ENCODE measurements at regions not wholly inside any gene's neighbourhood (a gene's known extent, or its start where the extent isn't known, plus 50 kb on each side); places are given as distances from the start of the nearest gene placed in this dataset.
A peak's percentile ranks its signal among the peaks of the same experiment; 100 is the strongest.
"Not testable (repeated sequence)": the region's sequence is repeated elsewhere in the genome, so short reads cannot be mapped to it uniquely, and the experiment has no call there.

DNA sequence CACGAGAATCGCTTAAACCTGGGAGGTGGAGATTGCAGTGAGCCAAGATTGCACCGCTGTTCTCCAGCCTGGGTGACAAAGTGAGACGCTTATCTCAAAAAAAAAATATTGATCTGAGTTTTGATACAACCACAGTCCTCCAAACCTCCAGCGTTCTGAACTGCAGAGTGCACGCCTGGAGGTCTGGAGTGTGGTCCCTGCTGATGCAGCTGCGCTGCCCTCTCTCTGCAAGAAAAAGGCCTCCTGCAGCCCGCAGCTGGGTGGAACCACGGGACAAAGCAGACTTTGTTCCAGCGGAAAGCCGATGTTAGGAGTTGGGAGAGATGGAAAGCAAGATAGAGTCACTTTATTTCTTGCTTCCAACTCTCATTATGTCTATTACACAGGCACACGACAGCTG is 144.9 kb upstream of the SOD1 start:
- TF ChIP-seq, protein P1, sequence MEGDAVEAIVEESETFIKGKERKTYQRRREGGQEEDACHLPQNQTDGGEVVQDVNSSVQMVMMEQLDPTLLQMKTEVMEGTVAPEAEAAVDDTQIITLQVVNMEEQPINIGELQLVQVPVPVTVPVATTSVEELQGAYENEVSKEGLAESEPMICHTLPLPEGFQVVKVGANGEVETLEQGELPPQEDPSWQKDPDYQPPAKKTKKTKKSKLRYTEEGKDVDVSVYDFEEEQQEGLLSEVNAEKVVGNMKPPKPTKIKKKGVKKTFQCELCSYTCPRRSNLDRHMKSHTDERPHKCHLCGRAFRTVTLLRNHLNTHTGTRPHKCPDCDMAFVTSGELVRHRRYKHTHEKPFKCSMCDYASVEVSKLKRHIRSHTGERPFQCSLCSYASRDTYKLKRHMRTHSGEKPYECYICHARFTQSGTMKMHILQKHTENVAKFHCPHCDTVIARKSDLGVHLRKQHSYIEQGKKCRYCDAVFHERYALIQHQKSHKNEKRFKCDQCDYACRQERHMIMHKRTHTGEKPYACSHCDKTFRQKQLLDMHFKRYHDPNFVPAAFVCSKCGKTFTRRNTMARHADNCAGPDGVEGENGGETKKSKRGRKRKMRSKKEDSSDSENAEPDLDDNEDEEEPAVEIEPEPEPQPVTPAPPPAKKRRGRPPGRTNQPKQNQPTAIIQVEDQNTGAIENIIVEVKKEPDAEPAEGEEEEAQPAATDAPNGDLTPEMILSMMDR (IDR thresholded peaks at IDR 0.05), result no peak
- Mint-ChIP-seq H3K27me3 (ENCODE audit: low read depth in 3 of 3) (peaks cover 0 to 5% (median 2%) of the 10 kb centered on the region in 3 donors), H3K36me3 (no peaks in the 10 kb centered on the region), H3K27ac (no peak overlapping the region), H3K9me3 (peaks cover 0 to 2% (median 0%) of the 10 kb centered on the region in 7 donors), H3K4me1 (peaks cover 3% of the 10 kb centered on the region), H3K4me3 (no peak overlapping the region)
- no peak for DNase-seq
- Histone ChIP-seq H3K27ac (ENCODE audit: low read depth in 1 of 2, low read length in 2 of 2) (no peak overlapping the region), H3K79me2 (ENCODE audit: insufficient read depth, low read length) (no peaks in the 10 kb centered on the region), H4K20me1 (ENCODE audit: insufficient read depth, low read length) (no peaks in the 10 kb centered on the region), H3K9me3 (replicated peaks in 1 of 2; ENCODE audit: control insufficient read depth in 1 of 2, insufficient read depth in 1 of 2, low read length in 2 of 2) (no peaks in the 10 kb centered on the region), H2AFZ (ENCODE audit: insufficient read depth, low read depth, low read length, poor library complexity, severe bottlenecking) (no peak overlapping the region), H3K9ac (ENCODE audit: insufficient read depth, low read length, poor library complexity, severe bottlenecking) (no peak overlapping the region), H3K4me1 (ENCODE audit: control insufficient read depth in 1 of 2, insufficient read depth in 2 of 2, low read length in 2 of 2) (no peaks in the 10 kb centered on the region), H3K36me3 (replicated peaks in 1 of 2; ENCODE audit: control insufficient read depth in 1 of 2, insufficient read depth in 2 of 2, low read length in 2 of 2) (no peaks in the 10 kb centered on the region), H3K27me3 (ENCODE audit: control insufficient read depth in 2 of 2, insufficient read depth in 2 of 2, low read length in 2 of 2) (no peaks in the 10 kb centered on the region), H3K4me3 (replicated peaks in 1 of 3; ENCODE audit: low read depth in 2 of 3, low read length in 3 of 3) (no peak overlapping the region), H3K4me2 (replicated peaks; ENCODE audit: extremely low read depth, low read length, poor library complexity, severe bottlenecking) (no peak overlapping the region)
- intact Hi-C loops (cut with micrococcal nuclease), result no loop called here
- WGBS (ENCODE audit: insufficient coverage), result 88% methylated on average over 4 of the region's 12 CpGs

DNA sequence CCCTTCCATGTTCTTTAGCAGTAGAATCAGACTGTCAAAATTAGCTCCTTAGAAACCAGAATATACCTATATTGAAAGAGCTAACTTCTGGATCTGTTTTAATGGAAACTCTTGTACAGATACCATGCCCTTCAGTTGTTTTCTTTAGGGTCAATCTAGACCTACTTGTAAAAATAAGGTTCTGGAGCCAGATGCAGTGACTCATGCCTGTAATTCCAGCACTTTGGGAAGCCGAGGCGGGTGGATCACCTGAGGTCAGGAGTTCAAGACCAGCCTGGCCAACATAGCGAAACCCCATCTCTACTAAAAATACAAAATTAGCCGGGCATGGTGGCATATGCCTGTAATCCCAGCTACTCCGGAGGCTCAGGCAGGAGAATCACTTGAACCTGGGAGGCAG is 146.0 kb upstream of the SOD1 start:
- H3K27me3 Mint-ChIP-seq (ENCODE audit: low read depth in 3 of 3); H3K36me3 Mint-ChIP-seq; H3K9ac ChIP-seq (ENCODE audit: insufficient read depth, low read length, poor library complexity, severe bottlenecking); H3K27ac ChIP-seq (ENCODE audit: low read depth in 1 of 2, low read length in 2 of 2); H3K4me2 ChIP-seq (replicated peaks; ENCODE audit: extremely low read depth, low read length, poor library complexity, severe bottlenecking); H4K20me1 ChIP-seq (ENCODE audit: insufficient read depth, low read length); H3K4me1 ChIP-seq (ENCODE audit: control insufficient read depth in 1 of 2, insufficient read depth in 2 of 2, low read length in 2 of 2); H3K9me3 ChIP-seq (replicated peaks in 1 of 2; ENCODE audit: control insufficient read depth in 1 of 2, insufficient read depth in 1 of 2, low read length in 2 of 2); H3K79me2 ChIP-seq (ENCODE audit: insufficient read depth, low read length); H3K4me1 Mint-ChIP-seq; H3K4me3 Mint-ChIP-seq; H3K27me3 ChIP-seq (ENCODE audit: control insufficient read depth in 2 of 2, insufficient read depth in 2 of 2, low read length in 2 of 2); H2AFZ ChIP-seq (ENCODE audit: insufficient read depth, low read depth, low read length, poor library complexity, severe bottlenecking); intact Hi-C loops (cut with micrococcal nuclease); H3K36me3 ChIP-seq (replicated peaks in 1 of 2; ENCODE audit: control insufficient read depth in 1 of 2, insufficient read depth in 2 of 2, low read length in 2 of 2); H3K9me3 Mint-ChIP-seq; H3K4me3 ChIP-seq (replicated peaks in 1 of 3; ENCODE audit: low read depth in 2 of 3, low read length in 3 of 3); DNase-seq: not testable (repeated sequence)
- WGBS (ENCODE audit: insufficient coverage), result no CpG with 5 or more reads among the region's 5 CpGs
- H3K27ac Mint-ChIP-seq, result peak overlapping the region in 2 of 7 donors; percentile 13 to 82

DNA sequence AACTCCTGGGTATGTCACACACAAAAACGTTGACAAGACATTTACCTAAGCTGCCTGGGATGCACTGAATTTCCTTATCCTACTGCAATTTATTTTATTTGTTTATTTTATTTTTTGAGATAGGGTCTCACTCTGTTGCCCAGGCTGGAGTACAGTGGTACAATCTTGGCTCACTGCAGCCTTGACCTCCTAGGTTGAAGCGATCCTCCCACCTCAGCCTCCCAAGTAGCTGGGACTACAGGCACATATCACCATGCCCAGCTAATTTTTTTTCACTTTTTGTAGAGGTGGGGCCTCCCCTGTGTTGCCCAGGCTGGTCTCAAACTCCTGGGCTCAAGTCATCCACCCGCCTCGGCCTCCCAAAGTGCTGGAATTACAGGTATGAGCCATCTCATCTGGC is 147.5 kb upstream of the SOD1 start:
- intact Hi-C loops (cut with micrococcal nuclease); H3K4me1 ChIP-seq (ENCODE audit: control insufficient read depth in 1 of 2, insufficient read depth in 2 of 2, low read length in 2 of 2); H3K4me1 Mint-ChIP-seq; H3K79me2 ChIP-seq (ENCODE audit: insufficient read depth, low read length); H2AFZ ChIP-seq (ENCODE audit: insufficient read depth, low read depth, low read length, poor library complexity, severe bottlenecking); H3K27ac Mint-ChIP-seq; H3K4me2 ChIP-seq (replicated peaks; ENCODE audit: extremely low read depth, low read length, poor library complexity, severe bottlenecking); H3K4me3 ChIP-seq (replicated peaks in 1 of 3; ENCODE audit: low read depth in 2 of 3, low read length in 3 of 3); H3K27ac ChIP-seq (ENCODE audit: low read depth in 1 of 2, low read length in 2 of 2); H3K36me3 Mint-ChIP-seq; H3K9ac ChIP-seq (ENCODE audit: insufficient read depth, low read length, poor library complexity, severe bottlenecking); H4K20me1 ChIP-seq (ENCODE audit: insufficient read depth, low read length); H3K36me3 ChIP-seq (replicated peaks in 1 of 2; ENCODE audit: control insufficient read depth in 1 of 2, insufficient read depth in 2 of 2, low read length in 2 of 2); DNase-seq; H3K9me3 Mint-ChIP-seq; H3K4me3 Mint-ChIP-seq; H3K27me3 Mint-ChIP-seq (ENCODE audit: low read depth in 3 of 3); H3K27me3 ChIP-seq (ENCODE audit: control insufficient read depth in 2 of 2, insufficient read depth in 2 of 2, low read length in 2 of 2); H3K9me3 ChIP-seq (replicated peaks in 1 of 2; ENCODE audit: control insufficient read depth in 1 of 2, insufficient read depth in 1 of 2, low read length in 2 of 2): not testable (repeated sequence)
- WGBS (ENCODE audit: insufficient coverage), result 100% methylated on average over 2 of the region's 4 CpGs

Measured in CD14-positive monocyte (primary cell).